ENCODE measurements at regions not wholly inside any gene's neighbourhood (a gene's known extent, or its start where the extent isn't known, plus 50 kb on each side); places are given as distances from the start of the nearest gene placed in this dataset.

DNA sequence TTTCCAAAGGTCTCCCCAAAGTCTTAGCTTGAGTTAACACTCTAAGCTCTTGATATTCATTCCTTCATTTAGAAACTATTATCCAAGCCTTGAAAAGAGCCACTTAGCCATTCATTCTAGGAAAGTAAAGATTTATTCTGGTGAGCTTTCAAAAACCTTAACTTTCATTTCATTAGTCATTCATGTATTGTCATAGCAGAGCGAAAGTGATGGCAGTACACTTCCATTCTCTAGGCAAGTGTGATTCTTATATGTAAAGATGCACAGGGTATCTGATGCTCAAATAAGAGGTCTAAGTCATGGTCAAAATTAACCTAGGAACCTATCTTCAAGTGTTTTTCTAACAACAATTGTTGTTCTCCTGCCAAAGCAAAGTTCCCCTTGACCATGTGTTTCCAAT lies 553.0 kb upstream of the FANCL start:
- no peak overlapping the region for H4K8ac ChIP-seq (ENCODE audit: extremely low read depth, insufficient read depth, low read length)
- DNase-seq (ENCODE audit: low read depth in 1 of 2, low spot score in 2 of 2) = no peak
- no peak overlapping the region for H2BK12ac ChIP-seq (ENCODE audit: low read depth, low read length)
- no peaks in the 10 kb centered on the region for H3K9me3 ChIP-seq (ENCODE audit: insufficient read depth in 2 of 2, low read depth in 1 of 2, low read length in 1 of 2)
- FAIRE-seq = no peak
- 88% methylated on average over 1 of the region's 1 CpG; no CpG with 5 or more reads in 1 of the 2 experiments for WGBS, 2 experiments (ENCODE audit: extremely low coverage in 1 of 2, insufficient coverage in 1 of 2, insufficient read length in 1 of 2, insufficient replicate concordance in 2 of 2, low coverage in 1 of 2, low lambda C conversion rate in 2 of 2, missing lambda C conversion rate in 1 of 2)
- no peak overlapping the region for H3K56ac ChIP-seq (replicated peaks; ENCODE audit: insufficient read length, low read depth, low read length)
- no peak overlapping the region for H2BK15ac ChIP-seq (ENCODE audit: low read length)
- H3K14ac ChIP-seq (ENCODE audit: insufficient read length) = no peak overlapping the region
- H3K4me3 ChIP-seq (ENCODE audit: extremely low read depth in 1 of 4, insufficient read depth in 2 of 4, low read depth in 3 of 4, low read length in 4 of 4) = no peak overlapping the region
- H3K79me2 ChIP-seq (ENCODE audit: control insufficient read depth in 1 of 2, insufficient read depth in 2 of 2, low read length in 2 of 2) = no peaks in the 10 kb centered on the region
- H3K9ac ChIP-seq (replicated peaks in 1 of 4; ENCODE audit: extremely low read depth in 1 of 4, low read depth in 3 of 4, low read length in 3 of 4) = no peak overlapping the region
- no peak overlapping the region for H2BK120ac ChIP-seq (replicated peaks; ENCODE audit: low read depth, low read length)
- no peaks in the 10 kb centered on the region for H3K4me1 ChIP-seq (replicated peaks in 1 of 4; ENCODE audit: control insufficient read depth in 3 of 4, insufficient read depth in 4 of 4, low read length in 3 of 4)
- no peak overlapping the region for H2AFZ ChIP-seq (ENCODE audit: low read length)
- H3K23me2 ChIP-seq (ENCODE audit: low read depth, low read length) = no peaks in the 10 kb centered on the region; the same call in 1 of the 2 replicates
- no peak overlapping the region for H3K4ac ChIP-seq (replicated peaks; ENCODE audit: insufficient read length, low read depth, low read length)
- H2BK20ac ChIP-seq (ENCODE audit: low read length) = no peak overlapping the region
- H3K18ac ChIP-seq (ENCODE audit: extremely low read depth, low read length) = no peak overlapping the region
- no peak overlapping the region for H4K91ac ChIP-seq (replicated peaks; ENCODE audit: insufficient read length, low read length)
- no peaks in the 10 kb centered on the region for H3K79me1 ChIP-seq (ENCODE audit: low read depth, low read length)
- no peak overlapping the region for H2BK5ac ChIP-seq (ENCODE audit: low read depth, low read length)
- H3K36me3 ChIP-seq (ENCODE audit: control insufficient read depth in 2 of 4, insufficient read depth in 4 of 4, low read length in 3 of 4) = no peaks in the 10 kb centered on the region
- TF ChIP-seq JUND (IDR thresholded peaks at IDR 0.05; ENCODE audit: low read length) = no peak
- no peak for TF ChIP-seq RAD21 (IDR thresholded peaks at IDR 0.05 in 1 of 2, conservative IDR thresholded peaks at IDR 0.05 in 1 of 2; ENCODE audit: low read depth in 2 of 2, low read length in 2 of 2)
- no peak for TF ChIP-seq SP1 (IDR thresholded peaks at IDR 0.05; ENCODE audit: low read depth, low read length)
- TF ChIP-seq SP2 (IDR thresholded peaks at IDR 0.05; ENCODE audit: low read length) = no peak
- no peak for TF ChIP-seq CHD2 (IDR thresholded peaks at IDR 0.05; ENCODE audit: low read length)
- no peak for TF ChIP-seq NANOG (IDR thresholded peaks at IDR 0.05; ENCODE audit: insufficient read depth, low read depth, low read length, poor library complexity, severe bottlenecking)
- no peak for TF ChIP-seq TAF1 (IDR thresholded peaks at IDR 0.05; ENCODE audit: low read depth, low read length)
- TF ChIP-seq KDM4A (IDR thresholded peaks at IDR 0.05; ENCODE audit: low read depth, low read length, severe bottlenecking) = no peak
- no peaks in the 10 kb centered on the region for H4K20me1 ChIP-seq (replicated peaks in 1 of 2; ENCODE audit: control insufficient read depth in 1 of 2, insufficient read depth in 2 of 2, low read length in 2 of 2)
- ChIA-PET CTCF (ENCODE audit: partially characterized antibody) (interaction anchor here (0.6 kb wide), 1 partner anchor 77 kb away, joined by 3 read pairs; no protein-coding TSS in a partner anchor), POLR2A (ENCODE audit: partially characterized antibody) (no interaction called here)
- H4K5ac ChIP-seq (ENCODE audit: insufficient read length, low read depth, low read length) = no peak overlapping the region
- no peak overlapping the region for H2AK5ac ChIP-seq (ENCODE audit: low read depth, low read length)
- H3K4me2 ChIP-seq (ENCODE audit: insufficient read depth in 1 of 2, low read depth in 2 of 2, low read length in 2 of 2) = no peak overlapping the region
- H3K23ac ChIP-seq (ENCODE audit: insufficient read length) = no peak overlapping the region
- no peak overlapping the region for H3K27ac ChIP-seq (ENCODE audit: low read depth, low read length)
- no peaks in the 10 kb centered on the region for H3K27me3 ChIP-seq (replicated peaks in 1 of 4; ENCODE audit: control insufficient read depth in 3 of 4, extremely low read depth in 1 of 4, insufficient read depth in 3 of 4, low read length in 3 of 4)
